Ecto neural progenitor cell (in vitro differentiated cells): ENCODE measurements at regions not wholly inside any gene's neighbourhood (a gene's known extent, or its start where the extent isn't known, plus 50 kb on each side); places are given as distances from the start of the nearest gene placed in this dataset.

ENCODE experiments used
- DNase-seq: peaks from one replicate; pipeline ENCODE4 v3.0.0-alpha.2; 2018; ENCODE audit warnings: low spot score

DNA sequence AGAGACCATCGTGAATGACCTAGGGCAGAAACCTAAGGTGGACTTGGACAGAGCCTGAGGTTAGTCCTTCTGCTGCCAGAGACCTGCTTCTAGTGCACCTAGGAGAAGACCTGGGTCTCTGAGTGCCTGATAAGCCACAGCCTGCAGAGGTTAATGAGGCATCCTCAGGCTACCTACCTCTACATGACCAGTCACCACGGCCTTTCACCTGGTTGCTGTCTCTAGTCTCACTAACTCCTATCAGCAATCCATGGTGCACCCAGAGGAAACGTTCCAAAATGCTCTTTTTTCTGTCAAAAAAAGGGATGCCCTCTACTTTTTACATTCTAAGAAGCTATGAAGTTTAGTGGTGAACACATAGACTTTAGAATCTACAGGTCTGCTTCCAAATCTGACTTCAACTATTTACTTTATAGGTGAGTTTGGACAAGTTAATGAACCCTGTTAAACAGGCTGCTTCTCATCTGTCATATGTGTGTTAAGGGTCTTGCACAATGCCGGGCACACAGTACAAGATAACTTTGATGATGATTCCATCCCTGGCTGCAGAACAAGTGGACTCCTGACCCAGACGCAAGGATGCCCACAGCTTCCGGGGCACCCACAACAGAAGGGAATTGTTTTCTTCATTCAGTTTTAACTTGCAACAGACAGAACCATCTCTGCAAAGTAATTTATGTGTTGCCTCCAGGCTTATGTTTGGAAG, 469.9 kb upstream of the CDH5 start:
- no peak for DNase-seq

DNA sequence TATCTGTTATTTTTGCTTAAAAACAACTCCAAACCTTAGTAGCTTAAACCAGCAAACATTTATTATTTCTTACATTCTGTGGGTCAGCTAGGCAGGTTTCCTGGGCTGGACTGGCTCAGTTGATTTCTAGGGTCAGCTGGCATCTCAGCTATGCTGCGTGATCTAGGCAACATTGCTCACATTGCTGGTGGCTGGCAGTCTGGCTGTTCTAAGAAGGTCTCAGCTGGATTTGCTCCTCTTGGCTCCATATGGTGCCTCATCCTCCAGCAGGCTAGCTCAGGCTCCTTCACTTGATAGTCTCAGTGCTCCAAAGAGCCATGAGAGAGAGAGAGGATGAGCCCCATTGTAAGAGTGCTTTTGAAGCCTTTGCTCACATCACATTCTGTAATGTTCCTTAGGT, 470.6 kb upstream of the CDH5 start:
- DNase-seq = no peak

DNA sequence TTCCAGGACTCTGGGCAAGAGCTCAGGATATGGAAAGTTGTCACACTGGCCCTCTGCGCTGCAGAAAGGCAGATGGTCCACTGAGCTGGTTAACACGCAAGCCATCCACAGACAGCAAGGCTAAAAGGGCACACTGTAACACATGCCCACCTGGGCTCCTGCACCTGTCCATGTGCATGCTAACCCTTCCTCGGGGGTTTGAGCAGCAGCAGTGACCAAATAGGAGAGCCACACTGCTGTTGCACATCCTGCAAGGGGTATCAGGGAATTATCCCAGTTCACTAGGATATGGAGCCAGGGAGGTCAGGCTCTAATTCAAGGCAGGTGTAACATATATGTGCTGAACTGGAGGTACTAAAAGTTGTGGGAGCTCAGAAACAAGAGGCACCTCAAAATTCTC, 471.0 kb upstream of the CDH5 start:
- no peak for DNase-seq

DNA sequence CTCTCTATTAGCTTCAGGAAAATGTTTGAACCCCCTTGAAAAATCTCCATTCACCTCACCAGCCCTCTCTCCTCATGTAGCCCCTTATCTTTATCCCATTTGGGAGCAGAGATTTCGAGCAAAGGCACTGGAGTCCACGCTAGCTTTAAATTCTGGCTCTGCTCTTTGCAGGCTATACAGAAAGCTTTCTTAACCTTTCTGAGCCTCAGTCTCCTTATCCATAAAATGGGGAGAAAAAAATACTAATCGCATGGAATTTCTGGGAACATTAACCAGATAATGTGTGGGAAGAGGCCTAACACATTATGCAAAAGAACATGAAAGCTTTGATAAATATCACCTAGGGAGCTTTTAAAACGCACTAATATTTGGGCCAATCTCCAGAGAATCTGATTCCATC, 476.3 kb upstream of the CDH5 start:
- no peak for DNase-seq

DNA sequence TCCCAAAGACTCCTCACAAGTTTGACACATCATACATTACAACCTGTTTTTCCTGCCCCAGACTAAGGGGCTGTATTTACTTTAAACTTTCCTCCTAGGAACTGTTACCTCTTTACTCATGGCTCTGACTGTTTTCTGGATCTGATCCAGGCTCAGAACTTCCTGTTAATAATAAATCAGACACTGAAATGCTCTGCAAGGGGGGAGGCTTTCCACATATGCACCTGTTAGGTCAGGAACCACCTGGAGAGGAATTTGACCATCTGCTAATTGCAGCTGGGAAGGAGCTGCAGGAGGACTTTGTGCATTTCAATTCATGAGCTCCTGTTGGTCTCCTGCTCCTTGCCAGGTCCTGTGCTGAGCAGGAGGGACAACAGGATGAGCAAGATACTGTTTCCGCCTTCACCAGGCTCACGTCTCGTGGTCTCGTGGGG, 476.9 kb upstream of the CDH5 start:
- no peak for DNase-seq

DNA sequence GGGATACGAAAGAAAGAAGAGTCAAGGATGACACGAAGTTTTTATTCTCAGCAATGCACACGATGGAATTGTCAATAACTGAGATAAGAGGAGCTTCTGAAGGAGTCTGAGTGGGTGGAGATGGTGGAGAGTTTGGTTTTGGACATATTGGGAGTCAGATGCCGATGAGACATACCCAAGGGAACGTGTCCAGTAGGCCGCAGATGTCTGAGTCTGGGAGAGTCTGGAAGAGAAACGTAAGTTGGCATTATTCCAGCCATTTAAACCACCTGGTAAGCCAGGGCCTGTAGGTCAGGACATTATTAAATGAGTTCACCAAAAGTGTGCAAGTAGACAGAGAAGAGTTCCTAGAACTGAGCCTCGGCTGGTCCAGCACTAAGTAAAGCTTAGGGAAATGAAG, 478.3 kb upstream of the CDH5 start:
- DNase-seq = no peak

DNA sequence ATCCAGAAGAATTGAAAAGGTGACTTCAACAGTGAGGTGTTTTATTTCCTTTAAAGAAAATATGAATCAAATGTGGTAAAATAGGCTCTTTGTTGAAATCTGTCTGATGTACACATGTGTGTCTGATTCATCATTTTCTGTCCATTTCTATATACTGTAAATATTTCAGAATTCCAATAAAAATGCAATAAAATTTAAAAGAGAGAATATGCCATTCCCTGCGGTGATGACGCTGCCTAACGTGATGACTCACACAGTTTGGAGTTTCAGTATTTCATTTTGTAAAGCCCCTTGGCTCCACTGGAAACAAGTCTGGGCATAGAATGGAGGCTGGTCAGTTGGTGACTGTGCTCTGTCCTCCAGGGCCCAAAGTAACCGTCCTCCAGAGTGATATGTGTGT, 482.5 kb upstream of the CDH5 start:
- no peak for DNase-seq

DNA sequence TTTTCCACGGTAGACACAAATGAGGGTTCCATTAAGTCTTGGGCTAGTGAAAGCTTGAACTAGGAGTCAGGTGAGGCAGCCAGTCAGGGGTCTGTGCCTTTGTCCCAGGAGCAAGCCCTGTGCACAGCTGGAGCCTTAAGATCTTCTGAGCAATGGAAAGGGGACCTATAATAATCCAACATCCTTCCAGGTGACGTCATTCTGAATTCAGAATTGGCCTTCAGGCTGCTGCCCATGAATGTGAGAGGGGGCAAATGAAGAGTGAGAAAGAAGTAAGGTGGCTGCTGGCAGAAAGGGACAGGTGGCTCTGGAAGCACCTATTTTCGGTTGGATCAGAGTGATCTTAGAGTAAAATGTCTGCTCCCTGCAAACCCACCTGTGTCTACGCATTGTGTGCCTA, 488.1 kb upstream of the CDH5 start:
- no peak for DNase-seq

DNA sequence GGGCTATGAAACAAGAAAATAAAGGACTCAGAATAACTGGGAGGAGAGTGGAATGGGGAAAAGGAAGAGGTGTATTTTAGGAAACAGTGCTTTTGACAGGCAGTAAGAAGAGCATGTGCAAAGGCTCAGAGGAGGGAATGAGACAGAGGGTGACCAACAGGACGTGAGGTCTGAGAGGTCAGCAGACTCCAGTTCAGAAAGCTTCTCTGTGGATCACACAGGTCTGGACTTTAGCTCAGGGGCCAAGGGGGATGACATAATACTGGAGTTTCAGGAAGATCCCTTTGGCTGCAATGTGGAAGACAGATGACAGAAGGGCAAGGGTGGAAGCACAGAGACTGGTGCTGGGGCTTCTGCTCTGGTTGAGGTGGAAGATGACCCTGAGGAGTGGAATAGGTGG, 489.9 kb upstream of the CDH5 start:
- no peak for DNase-seq

DNA sequence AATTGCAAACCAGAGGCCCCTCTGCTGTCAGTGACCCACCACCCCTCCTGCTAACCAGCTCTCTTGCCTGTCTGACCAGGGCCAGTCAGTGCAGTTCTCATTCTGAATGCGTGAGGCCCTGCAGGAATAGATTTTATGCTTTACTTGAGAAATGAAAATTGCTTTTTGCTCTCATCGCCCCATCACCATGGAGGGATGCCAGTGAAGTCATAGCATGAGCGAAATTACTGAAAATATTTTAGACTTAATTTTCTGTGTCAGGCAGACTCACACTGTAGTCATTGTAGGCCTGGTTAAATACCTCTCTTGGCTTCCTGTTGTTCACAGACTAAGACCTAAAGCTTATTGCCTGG, 490.5 kb upstream of the CDH5 start:
- no peak for DNase-seq

DNA sequence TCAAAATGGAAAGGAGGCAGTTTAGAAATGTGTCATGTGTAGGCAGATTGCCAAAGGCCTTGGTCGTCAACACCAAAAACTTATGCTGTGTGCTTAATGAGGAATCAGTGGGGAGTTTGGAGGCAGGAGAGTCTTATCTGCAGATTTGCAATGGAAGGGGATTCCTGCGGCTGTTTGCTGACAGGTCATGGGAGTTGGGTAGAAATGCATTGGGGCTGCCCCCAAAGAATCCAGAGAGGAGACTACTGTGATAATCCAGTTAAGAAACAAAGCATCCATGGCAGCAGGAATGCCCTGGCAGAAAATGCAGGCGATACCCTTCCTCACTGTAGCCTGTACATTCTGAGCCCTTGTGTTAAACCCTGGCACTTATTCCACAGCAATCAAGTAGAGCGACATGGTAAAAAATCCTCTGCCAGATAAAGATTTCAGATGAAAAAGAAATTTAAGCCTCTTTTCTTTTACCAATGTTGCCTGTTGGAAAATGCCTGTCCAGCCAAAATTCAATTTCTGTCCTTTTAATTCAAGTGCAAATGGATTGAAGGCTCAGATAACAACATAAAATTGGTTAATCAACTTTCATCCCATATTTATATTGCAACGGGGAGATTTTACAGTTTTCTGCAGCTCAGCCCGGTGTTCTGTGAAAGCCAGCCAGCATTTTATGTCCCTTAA, 491.0 kb upstream of the CDH5 start:
- DNase-seq = peak; percentile 59

DNA sequence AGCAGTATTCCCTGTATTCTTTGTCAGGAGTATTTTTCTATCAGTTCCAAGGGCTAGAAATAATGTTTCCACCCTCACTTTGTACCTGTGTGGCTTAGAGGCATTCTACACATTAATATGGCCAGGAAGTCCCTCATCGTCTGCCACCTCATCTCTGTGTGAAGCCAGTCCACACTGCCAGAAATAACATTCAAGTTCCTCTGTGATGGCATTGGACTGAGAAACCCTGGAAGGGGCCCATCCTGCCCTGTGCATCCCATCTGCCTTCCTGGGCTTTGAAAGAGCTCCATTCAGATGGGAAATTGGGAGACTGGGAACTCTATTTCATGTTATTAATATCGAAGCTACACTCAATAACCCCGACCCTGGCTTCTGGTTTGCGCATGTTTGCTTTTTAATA, 497.2 kb upstream of the CDH5 start:
- no peak for DNase-seq

DNA sequence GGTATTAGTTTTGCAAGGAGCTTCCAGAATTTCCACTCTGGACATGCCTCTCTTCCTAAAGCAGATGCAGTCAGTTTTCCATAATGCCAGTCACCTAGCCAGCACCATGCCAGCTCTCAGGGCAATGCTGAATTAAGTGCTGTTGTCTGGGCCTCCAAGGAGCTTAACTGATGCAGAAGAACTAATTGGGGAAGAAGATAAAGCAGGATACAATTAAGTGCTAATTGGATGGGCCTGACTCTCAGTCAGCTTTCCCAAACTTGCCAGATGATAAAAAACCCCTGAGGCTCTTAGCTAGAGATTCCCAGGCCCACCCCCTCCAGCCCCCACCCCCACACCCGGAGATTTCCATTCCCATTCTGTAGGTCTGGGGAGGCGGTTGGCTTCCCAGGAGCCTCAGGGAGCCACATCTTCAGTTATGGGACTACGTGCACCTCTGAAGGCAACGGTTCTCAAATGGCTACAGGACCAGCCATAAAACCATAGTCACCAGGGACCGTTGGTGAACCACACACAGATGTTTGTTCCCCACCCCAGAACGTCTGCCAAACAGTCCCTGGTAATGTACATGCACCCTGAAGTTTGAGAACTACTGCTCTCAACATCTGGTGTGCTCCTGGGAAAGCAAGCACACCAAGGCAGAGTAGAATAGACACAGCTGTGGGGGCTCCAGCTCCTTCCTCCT, 499.1 kb upstream of the CDH5 start:
- no peak for DNase-seq

DNA sequence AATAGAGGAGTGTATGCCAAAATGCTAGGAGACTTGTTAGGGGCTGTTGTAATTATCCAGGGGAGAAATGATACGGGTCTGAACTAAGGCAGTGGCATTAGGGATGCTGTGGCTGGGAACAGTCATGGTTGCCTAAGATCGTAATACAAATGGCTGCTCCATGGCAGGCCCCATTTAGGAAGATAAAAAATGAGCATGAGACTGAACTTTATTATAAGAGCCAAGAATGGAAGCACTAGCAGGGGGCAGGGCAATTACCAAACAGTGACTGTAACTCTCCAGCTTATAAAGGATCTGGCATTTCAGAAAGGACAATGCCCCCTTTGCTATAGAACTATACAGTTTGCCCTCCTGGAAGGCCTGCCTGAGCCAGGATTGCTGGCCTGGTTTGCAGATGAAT, 503.3 kb upstream of the CDH5 start:
- no peak for DNase-seq

DNA sequence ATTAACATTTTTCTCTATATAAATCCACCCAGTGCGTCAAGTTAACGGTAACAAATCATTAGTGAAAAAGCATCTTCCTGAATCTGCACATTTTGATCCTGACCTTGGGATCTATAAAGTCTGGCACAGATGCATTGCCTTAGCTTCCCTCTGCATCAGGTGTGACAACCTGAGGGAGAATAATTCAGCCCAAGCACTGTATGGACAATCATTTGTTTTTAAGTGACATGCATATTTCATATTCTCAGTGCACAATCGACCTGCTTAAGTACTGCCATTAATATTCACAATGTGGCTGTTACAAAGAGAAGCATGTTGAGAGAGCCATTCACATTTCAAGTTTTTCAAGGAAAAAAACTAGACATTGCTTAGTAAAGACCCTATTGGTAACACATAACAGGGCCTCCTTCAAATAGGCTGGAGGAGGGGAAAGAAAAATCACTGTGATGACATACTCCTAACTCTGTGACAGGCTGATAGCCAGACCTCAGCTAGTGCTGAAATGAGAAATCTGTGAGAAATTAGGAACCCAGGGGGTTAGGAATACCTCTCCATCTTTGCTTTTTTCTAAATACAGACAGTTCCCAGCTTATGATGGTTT, 505.3 kb upstream of the CDH5 start:
- DNase-seq = no peak

DNA sequence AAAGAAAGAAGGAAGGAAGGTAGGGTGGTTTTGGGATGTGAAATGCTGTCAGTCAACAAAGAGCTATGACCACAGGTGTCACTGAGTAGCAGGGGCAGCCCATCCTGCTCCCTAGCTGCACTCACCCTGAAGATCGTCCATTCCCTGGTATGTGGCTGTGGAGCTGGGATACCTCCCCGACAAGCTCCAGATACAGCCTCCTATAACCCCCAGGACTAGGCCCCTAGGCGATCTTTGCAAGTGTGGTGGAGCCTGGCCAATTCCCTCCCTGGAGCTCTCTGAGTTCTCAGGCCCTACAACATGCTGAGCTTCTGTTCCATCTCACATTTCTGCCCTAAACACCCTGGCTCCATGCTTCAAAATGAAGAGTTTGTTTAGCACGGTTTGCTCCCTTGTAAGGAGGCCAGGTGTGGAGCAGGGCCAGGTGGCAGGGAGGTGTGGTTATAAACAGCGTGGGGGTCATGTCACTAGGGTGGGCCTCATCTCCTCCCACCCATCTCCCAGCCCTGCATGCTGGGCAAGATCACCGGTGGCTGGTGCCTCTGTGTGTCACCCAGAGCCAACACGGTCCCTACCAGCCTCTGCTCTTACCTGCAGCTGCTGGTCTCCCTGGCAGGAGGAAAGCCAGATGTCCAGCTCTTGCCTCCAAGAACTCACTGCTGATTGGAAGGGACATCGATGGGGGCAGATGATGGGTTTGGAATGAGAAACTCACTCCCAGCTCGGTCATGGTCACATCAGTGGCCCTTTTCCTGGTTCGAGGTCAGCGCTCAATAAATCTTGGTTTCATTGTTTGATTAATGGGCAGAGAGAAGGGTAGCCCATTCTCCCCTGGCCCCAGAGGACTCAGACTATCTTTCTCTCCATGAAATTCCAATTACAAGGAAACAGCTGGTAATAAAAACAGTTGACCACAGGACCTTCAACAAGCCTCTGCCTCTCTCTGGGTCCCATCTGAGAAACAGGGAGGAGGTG, 511.0 kb upstream of the CDH5 start:
- DNase-seq = no peak

DNA sequence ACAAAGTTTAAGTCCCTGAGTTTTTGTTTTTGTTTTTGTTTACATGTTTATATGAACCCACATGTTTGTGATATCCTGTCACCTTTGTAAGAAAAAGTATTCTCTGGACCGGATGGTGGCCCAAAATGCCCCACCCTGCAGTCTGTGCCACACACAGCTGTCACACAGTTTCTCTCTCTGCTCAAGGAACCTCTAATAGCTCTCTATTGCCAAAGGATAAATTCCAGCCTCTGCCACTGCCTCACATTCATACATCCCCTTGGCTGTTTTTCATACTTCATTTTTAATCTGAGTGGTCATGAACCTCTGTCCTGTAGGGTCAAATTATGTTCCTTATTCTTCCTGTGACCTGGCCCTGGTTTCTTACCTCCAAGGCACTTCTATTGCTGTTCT, 520.3 kb upstream of the CDH5 start:
- DNase-seq = no peak

DNA sequence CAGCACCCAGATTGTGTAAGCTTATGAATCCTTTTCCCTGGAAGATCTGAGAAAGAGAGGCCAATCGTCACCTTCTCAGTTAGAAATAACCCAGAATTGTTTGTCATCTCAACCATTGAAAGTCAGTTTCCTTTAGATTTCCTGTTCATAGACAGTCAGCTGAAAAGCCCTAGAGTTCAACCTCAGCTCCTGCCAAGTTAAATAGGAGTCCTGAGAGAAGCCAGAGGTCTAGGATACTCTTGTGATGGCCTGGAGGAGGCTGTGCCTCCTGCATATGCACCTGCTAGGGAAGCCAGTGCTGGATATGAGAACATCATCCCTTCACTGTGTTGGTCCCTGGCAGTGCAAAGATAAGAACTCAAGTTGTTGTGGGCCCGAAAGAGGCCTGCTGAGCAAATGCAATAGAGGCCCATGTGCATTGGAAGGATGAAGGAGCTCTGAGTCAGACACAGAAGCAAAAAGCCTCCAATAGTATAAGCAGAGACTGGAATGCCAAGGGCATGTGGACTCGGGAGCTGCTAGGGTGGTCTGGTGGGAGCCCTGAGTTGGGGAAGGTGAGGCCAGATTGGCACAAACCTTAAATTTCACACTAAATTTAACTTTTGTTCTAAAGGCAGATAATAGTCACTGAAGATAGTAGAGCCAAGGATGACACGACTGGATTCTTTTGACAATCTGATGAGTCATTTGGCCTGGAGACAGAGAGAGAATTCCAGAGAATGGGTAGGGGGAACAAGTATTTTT, 520.9 kb upstream of the CDH5 start:
- no peak for DNase-seq

DNA sequence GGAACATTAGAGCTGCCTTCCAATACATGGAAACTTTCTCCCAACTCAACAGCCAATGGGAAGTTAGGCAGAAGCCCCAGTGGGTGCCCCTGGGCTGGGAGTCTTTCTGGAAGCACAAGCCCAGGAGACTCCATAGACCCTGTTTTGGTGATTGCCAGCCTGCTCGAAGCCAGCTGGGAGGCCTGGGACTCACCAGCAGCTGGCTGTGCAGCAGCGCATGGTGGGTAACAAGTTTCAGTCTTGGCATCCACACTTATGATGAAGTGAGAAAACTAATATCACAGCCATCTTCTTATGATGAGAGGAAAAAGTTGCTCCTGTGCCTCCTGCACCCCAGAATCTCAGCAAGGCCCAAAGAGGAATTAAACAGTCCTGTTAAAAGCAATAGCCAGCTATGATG, 522.5 kb upstream of the CDH5 start:
- DNase-seq = no peak

DNA sequence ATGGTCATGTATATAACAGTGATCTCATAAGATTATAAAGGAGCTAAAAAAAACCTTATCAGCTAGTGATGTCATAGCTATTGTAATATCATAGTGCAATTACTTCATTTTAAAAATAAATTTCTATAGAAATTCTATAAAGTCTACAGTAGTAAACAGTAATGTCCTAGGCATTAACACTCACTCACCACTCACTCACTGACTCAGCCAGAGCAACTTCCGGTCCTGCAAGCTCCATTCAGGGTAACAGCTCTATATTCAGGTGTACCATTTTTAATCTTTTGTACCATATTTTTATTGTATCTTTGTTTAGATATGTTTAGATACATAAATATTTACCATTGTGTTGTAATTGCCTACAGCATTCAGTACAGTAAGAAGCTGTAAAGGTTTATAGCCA, 524.4 kb upstream of the CDH5 start:
- no peak for DNase-seq

DNA sequence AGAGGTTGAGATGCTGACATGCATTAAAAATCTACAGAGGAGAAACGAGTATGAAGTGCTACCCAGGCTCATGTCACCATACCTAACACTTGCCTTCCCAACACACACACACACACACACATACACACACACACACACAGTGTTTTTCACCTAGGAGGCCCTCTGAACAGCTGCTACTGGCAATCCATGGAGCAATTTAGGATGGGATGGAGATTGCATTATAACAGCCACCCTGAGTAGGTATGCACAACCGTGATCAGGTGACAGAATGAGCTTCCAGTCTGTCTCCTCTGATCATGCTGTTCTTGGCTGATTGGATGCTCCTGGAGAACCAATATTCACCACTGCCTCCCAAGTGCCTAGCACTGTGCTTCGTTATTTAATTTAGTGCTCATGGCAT, 528.5 kb upstream of the CDH5 start:
- DNase-seq = no peak
